ENCODE measurements at regions not wholly inside any gene's neighbourhood (a gene's known extent, or its start where the extent isn't known, plus 50 kb on each side); places are given as distances from the start of the nearest gene placed in this dataset.
A peak's percentile ranks its signal among the peaks of the same experiment; 100 is the strongest.

DNA sequence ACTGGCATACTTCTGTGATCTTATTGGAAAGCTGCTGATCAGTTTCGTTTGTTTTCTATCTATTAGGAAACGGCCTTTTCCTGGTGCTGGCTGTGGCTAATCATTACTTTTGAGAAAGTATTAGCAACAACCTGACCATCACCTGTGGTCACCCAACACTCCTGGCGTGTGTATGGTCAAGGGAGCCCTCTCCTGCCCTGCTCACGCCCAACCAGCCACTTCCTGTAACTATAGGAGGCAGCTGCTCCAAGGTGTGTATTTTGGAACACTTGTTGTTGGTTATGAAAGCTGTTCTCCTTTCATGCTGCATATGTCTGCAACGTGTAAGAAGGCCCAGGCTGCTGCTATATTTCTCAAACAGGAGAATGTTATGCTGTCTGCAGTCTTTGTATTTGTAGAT lies 1582.8 kb downstream of the AACS start:
- no peak for DNase-seq
- TF ChIP-seq POLR2A (IDR thresholded peaks at IDR 0.05): no peak
- TF ChIP-seq, protein P1, sequence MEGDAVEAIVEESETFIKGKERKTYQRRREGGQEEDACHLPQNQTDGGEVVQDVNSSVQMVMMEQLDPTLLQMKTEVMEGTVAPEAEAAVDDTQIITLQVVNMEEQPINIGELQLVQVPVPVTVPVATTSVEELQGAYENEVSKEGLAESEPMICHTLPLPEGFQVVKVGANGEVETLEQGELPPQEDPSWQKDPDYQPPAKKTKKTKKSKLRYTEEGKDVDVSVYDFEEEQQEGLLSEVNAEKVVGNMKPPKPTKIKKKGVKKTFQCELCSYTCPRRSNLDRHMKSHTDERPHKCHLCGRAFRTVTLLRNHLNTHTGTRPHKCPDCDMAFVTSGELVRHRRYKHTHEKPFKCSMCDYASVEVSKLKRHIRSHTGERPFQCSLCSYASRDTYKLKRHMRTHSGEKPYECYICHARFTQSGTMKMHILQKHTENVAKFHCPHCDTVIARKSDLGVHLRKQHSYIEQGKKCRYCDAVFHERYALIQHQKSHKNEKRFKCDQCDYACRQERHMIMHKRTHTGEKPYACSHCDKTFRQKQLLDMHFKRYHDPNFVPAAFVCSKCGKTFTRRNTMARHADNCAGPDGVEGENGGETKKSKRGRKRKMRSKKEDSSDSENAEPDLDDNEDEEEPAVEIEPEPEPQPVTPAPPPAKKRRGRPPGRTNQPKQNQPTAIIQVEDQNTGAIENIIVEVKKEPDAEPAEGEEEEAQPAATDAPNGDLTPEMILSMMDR (IDR thresholded peaks at IDR 0.05 in 8 of 11, conservative IDR thresholded peaks at IDR 0.05 in 3 of 11): no peak
- TF ChIP-seq POLR2AphosphoS5 (IDR thresholded peaks at IDR 0.05): no peak
- no peaks in the 10 kb centered on the region for H3K36me3 ChIP-seq
- H3K4me3 ChIP-seq: no peak overlapping the region
- WGBS, 5 donors: 61 to 75% (median 63%) methylated on average over 5 of the region's 5 CpGs
- no peak overlapping the region for H3K27ac ChIP-seq
- H3K9me3 ChIP-seq: no peaks in the 10 kb centered on the region
- no peaks in the 10 kb centered on the region for H3K27me3 ChIP-seq (replicated peaks in 1 of 7)
- no peaks in the 10 kb centered on the region for H3K4me1 ChIP-seq
- intact Hi-C loops (cut with DNase I; ENCODE audit: low total_unique reads): no loop called here

DNA sequence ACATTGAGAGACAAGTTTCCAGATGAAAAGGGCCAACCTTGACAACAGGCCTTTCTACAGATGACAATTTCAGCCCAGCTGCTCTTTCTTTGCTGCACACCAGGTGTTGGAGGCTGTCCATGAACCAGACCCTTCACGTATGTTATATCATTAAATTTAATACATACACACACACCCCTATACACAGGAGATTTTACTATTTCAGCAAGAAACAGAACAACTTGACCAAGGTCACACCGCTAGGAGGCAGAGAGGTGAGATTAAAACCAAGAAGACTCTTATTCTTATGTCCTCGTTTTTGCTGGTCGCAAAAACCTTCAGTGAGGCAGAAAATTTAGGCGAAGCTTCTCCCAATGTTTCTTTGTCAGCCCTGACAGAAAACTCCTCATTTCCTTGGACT lies 1585.9 kb downstream of the AACS start:
- no peak for DNase-seq
- H3K27me3 ChIP-seq (replicated peaks in 1 of 7): no peaks in the 10 kb centered on the region
- H3K4me1 ChIP-seq: no peaks in the 10 kb centered on the region
- H3K27ac ChIP-seq: no peak overlapping the region
- intact Hi-C loops (cut with DNase I; ENCODE audit: low total_unique reads): no loop called here
- no peaks in the 10 kb centered on the region for H3K9me3 ChIP-seq
- no peak overlapping the region for H3K4me3 ChIP-seq
- no peaks in the 10 kb centered on the region for H3K36me3 ChIP-seq
- WGBS, 5 donors: 84 to 92% (median 90%) methylated on average over 5 of the region's 5 CpGs
- TF ChIP-seq POLR2AphosphoS5 (IDR thresholded peaks at IDR 0.05): no peak
- no peak for TF ChIP-seq POLR2A (IDR thresholded peaks at IDR 0.05)
- TF ChIP-seq, protein P1 (IDR thresholded peaks at IDR 0.05 in 8 of 11, conservative IDR thresholded peaks at IDR 0.05 in 3 of 11): no peak

DNA sequence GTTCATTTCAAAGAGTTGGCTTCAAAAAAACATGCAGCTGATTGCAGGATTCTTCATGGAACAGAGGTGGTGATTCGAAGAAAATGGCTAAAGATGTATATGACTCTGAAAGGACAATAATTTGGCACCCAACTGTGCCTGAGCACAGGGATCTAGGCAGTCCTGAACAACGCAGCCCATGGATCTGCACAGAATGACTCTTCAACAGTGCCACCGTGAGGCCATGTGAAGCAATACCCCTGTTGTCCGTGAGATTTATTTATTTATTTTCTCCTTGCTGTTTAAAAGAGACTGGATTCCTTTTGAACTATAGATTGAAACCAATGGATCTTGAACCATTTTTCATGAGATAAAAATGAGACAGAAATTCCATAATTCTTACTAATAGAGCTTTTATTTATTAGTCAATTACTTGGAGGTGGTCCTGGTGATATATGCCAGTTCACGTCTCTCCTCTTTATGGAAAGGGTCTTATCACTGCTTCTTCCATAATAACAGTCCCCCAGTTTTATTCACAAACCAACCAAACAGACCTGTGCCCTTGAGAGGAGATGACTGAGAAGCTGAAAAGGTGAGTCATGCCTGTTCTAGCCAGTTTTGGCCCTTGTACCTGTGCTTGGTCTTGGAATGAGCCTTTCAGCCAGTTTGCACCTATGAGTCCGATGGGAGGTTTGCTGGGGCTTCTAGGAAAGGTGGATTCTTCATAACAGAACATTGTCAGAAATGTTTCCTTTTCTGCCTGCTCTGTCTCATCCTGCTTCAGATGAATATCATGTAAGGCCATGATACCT lies 1598.3 kb downstream of the AACS start:
- Histone ChIP-seq H3K27me3 (replicated peaks in 1 of 7) (peaks cover 0 to 4% (median 0%) of the 10 kb centered on the region in 7 donors), H3K9me3 (peaks cover 0 to 32% (median 19%) of the 10 kb centered on the region in 8 donors), H3K36me3 (no peaks in the 10 kb centered on the region), H3K4me1 (no peaks in the 10 kb centered on the region), H3K27ac (no peak overlapping the region), H3K4me3 (no peak overlapping the region)
- DNase-seq: no peak
- WGBS, 5 donors: 43 to 47% (median 45%) methylated on average over 6 of the region's 6 CpGs
- TF ChIP-seq, protein P1 (IDR thresholded peaks at IDR 0.05 in 8 of 11, conservative IDR thresholded peaks at IDR 0.05 in 3 of 11): peak in 1 of 11 experiments; percentile 12
- TF ChIP-seq POLR2A (IDR thresholded peaks at IDR 0.05): no peak
- intact Hi-C loops (cut with DNase I; ENCODE audit: low total_unique reads): no loop called here

DNA sequence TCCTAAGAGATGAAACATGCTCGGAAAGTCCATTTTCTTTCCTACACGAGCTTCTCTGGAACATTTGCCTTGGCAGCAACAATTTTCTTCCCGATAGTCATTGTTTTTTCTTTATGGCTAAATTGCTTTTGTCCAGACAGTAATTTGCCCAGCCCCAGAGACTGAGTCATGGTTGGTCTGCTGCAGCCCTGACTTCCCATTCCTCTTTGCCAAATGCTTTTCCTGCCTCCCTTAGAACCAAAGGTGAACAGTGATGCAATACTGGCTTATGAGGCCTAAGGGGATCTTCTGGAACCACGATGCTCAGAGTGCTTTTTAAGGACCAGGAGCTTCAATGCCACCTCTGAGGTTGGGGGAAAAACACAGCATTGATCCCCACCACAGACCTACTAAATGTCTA lies 1599.6 kb upstream of the TMEM132C start:
- H3K27ac ChIP-seq: no peak overlapping the region
- TF ChIP-seq POLR2A (IDR thresholded peaks at IDR 0.05) (no peak), POLR2AphosphoS5 (IDR thresholded peaks at IDR 0.05) (no peak)
- TF ChIP-seq, protein P1 (IDR thresholded peaks at IDR 0.05 in 8 of 11, conservative IDR thresholded peaks at IDR 0.05 in 3 of 11): no peak
- no peak for DNase-seq

More for the DNA sequence above, 1599.6 kb upstream of the TMEM132C start:
- no peak overlapping the region for H3K4me3 ChIP-seq
- H3K9me3 ChIP-seq: peaks cover 0 to 16% (median 14%) of the 10 kb centered on the region in 8 donors
- intact Hi-C loops (cut with DNase I; ENCODE audit: low total_unique reads): no loop called here
- no peaks in the 10 kb centered on the region for H3K36me3 ChIP-seq
- H3K4me1 ChIP-seq: no peaks in the 10 kb centered on the region
- no peaks in the 10 kb centered on the region for H3K27me3 ChIP-seq (replicated peaks in 1 of 7)
- WGBS, 5 donors: 71 to 75% (median 74%) methylated on average over 4 of the region's 4 CpGs
